ENCODE measurements at regions not wholly inside any gene's neighbourhood (a gene's known extent, or its start where the extent isn't known, plus 50 kb on each side); places are given as distances from the start of the nearest gene placed in this dataset.
"Not testable (repeated sequence)": the region's sequence is repeated elsewhere in the genome, so short reads cannot be mapped to it uniquely, and the experiment has no call there.

- H3K4me3 Mint-ChIP-seq (ENCODE audit: unreplicated experiment): no peak overlapping the region
- H3K36me3 Mint-ChIP-seq (ENCODE audit: unreplicated experiment): peaks cover 7% of the 10 kb centered on the region
- TF ChIP-seq CTCF (IDR thresholded peaks at IDR 0.05; ENCODE audit: partially characterized antibody, unreplicated experiment): no peak
- peaks cover 2% of the 10 kb centered on the region for H3K9me3 Mint-ChIP-seq (ENCODE audit: unreplicated experiment)
- no peak for DNase-seq
- peaks cover 4% of the 10 kb centered on the region for H3K27me3 Mint-ChIP-seq (ENCODE audit: unreplicated experiment)
- no peak overlapping the region for H3K27ac Mint-ChIP-seq (ENCODE audit: unreplicated experiment)
- no peaks in the 10 kb centered on the region for H3K4me1 Mint-ChIP-seq (ENCODE audit: low read depth, unreplicated experiment)
These were observed 337.0 kb upstream of the SLC7A11 start for GRCh38 chr4:138579146-138579545.

DNA sequence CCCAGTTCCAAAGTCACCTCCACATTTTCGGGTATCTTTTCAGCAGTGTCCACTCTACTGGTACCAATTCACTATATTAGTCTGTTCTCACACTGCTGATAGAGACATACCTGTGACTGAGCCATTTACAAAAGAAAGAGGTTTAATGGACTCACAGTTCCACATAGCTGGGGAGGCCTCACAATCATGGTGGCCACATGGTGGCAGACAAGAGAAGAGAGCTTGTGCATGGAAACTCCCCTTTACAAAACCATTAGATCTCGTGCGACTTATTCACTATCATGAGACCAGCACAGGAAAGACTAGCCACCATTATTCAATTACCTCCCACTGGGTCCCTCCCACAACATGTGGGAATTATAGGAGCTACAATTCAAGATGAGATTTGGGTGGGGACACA, 335.7 kb upstream of the SLC7A11 start:
- DNase-seq; H3K27me3 Mint-ChIP-seq (ENCODE audit: unreplicated experiment); H3K9me3 Mint-ChIP-seq (ENCODE audit: unreplicated experiment); H3K4me3 Mint-ChIP-seq (ENCODE audit: unreplicated experiment); H3K4me1 Mint-ChIP-seq (ENCODE audit: low read depth, unreplicated experiment); H3K27ac Mint-ChIP-seq (ENCODE audit: unreplicated experiment); H3K36me3 Mint-ChIP-seq (ENCODE audit: unreplicated experiment): not testable (repeated sequence)

DNA sequence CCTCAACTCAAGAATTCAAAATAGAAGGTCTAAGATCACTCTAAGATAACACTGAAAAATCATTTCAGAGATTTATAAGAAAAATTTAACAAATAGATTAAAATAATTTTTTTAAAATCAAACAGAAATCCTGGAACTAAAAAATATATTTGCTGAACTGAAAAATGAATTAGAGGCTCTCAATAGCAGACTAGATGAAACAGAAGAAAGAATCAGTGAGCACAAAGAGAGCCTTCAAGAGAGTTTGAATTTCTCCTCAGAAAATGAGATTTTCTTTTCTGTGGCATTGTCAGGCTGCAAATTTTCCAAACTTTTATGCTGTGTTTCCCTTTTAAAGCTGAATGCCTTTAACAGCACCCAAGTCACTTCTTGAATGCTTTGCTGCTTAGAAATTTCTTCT, 335.0 kb upstream of the SLC7A11 start:
- peaks cover 2% of the 10 kb centered on the region for H3K9me3 Mint-ChIP-seq (ENCODE audit: unreplicated experiment)
- H3K27ac Mint-ChIP-seq (ENCODE audit: unreplicated experiment): no peak overlapping the region
- H3K4me3 Mint-ChIP-seq (ENCODE audit: unreplicated experiment): no peak overlapping the region
- peaks cover 4% of the 10 kb centered on the region for H3K27me3 Mint-ChIP-seq (ENCODE audit: unreplicated experiment)
- peaks cover 4% of the 10 kb centered on the region for H3K36me3 Mint-ChIP-seq (ENCODE audit: unreplicated experiment)
- TF ChIP-seq CTCF (IDR thresholded peaks at IDR 0.05; ENCODE audit: partially characterized antibody, unreplicated experiment): no peak
- H3K4me1 Mint-ChIP-seq (ENCODE audit: low read depth, unreplicated experiment): peaks cover 1% of the 10 kb centered on the region
- no peak for DNase-seq

GRCh38 chr4:138576684-138577083, 334.5 kb upstream of the SLC7A11 start:
- Mint-ChIP-seq H3K27me3 (ENCODE audit: unreplicated experiment) (peaks cover 4% of the 10 kb centered on the region), H3K9me3 (ENCODE audit: unreplicated experiment) (peaks cover 2% of the 10 kb centered on the region), H3K4me1 (ENCODE audit: low read depth, unreplicated experiment) (peaks cover 1% of the 10 kb centered on the region), H3K4me3 (ENCODE audit: unreplicated experiment) (no peak overlapping the region), H3K36me3 (ENCODE audit: unreplicated experiment) (peaks cover 4% of the 10 kb centered on the region), H3K27ac (ENCODE audit: unreplicated experiment) (no peak overlapping the region)
- TF ChIP-seq CTCF (IDR thresholded peaks at IDR 0.05; ENCODE audit: partially characterized antibody, unreplicated experiment): no peak
- no peak for DNase-seq

- H3K27ac Mint-ChIP-seq (ENCODE audit: unreplicated experiment): no peak overlapping the region
- no peak for TF ChIP-seq CTCF (IDR thresholded peaks at IDR 0.05; ENCODE audit: partially characterized antibody, unreplicated experiment)
- H3K36me3 Mint-ChIP-seq (ENCODE audit: unreplicated experiment): no peaks in the 10 kb centered on the region
- DNase-seq: no peak
- peaks cover 2% of the 10 kb centered on the region for H3K27me3 Mint-ChIP-seq (ENCODE audit: unreplicated experiment)
- no peak overlapping the region for H3K4me3 Mint-ChIP-seq (ENCODE audit: unreplicated experiment)
- H3K4me1 Mint-ChIP-seq (ENCODE audit: low read depth, unreplicated experiment): peaks cover 1% of the 10 kb centered on the region
- H3K9me3 Mint-ChIP-seq (ENCODE audit: unreplicated experiment): peaks cover 2% of the 10 kb centered on the region
These were observed 331.1 kb upstream of the SLC7A11 start for GRCh38 chr4:138573246-138573645.

DNA sequence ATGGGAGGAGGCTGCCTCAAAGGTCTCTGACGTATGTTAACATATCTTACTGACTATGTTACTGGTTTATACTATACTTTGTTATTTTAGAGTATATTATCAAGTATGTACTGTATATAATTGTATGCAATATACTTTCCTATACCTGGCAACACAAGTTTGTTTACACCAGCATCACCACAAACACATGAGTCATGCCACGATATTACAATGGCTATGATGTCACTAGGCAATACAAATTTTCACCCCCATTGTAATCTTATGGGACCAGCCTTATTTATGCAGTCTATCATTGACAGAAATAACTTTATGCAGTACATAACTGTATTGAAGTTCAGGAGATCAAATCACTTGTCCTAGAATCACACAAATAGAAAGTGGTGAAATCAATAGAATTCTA, 329.9 kb upstream of the SLC7A11 start:
- Mint-ChIP-seq H3K4me1 (ENCODE audit: low read depth, unreplicated experiment) (peaks cover 1% of the 10 kb centered on the region), H3K27ac (ENCODE audit: unreplicated experiment) (no peak overlapping the region), H3K4me3 (ENCODE audit: unreplicated experiment) (no peak overlapping the region), H3K36me3 (ENCODE audit: unreplicated experiment) (no peaks in the 10 kb centered on the region), H3K9me3 (ENCODE audit: unreplicated experiment) (no peaks in the 10 kb centered on the region), H3K27me3 (ENCODE audit: unreplicated experiment) (peaks cover 2% of the 10 kb centered on the region)
- TF ChIP-seq CTCF (IDR thresholded peaks at IDR 0.05; ENCODE audit: partially characterized antibody, unreplicated experiment): no peak
- no peak for DNase-seq
